GM18868 (cell line): ENCODE measurements at regions not wholly inside any gene's neighbourhood (a gene's known extent, or its start where the extent isn't known, plus 50 kb on each side); places are given as distances from the start of the nearest gene placed in this dataset.
A peak's percentile ranks its signal among the peaks of the same experiment; 100 is the strongest.

Experiments
- ATAC-seq: cut with Tn5 transposase; IDR thresholded peaks from one replicate; pipeline ENCODE4 v1.9.1; 2021; ENCODE audit warnings: mild to moderate bottlenecking, moderate library complexity; ENCODE audit not compliant: unreplicated experiment

DNA sequence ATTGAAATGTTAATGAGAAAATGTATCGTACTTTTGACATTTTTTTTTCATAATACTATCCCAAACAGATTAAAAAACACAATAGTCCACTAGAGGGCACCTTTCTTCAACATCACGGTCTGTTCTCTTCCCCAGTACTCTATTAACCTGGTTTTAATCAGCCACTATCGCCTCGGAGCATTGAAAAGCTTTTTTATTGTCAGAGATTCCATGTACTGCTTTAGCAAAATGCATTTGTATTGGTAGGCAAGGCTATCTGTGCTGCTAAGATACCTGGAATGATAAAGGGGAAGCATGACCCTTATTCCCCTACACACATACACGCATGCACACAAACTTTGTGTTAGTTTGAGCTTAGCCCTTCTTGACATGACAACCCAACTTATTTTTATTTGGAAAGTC, 160.1 kb upstream of the IL12A start:
- peak; percentile 39 for ATAC-seq

- no peak for ATAC-seq
Measured at GRCh38 chr3:159829056-159829455, 159.6 kb upstream of the IL12A start.

DNA sequence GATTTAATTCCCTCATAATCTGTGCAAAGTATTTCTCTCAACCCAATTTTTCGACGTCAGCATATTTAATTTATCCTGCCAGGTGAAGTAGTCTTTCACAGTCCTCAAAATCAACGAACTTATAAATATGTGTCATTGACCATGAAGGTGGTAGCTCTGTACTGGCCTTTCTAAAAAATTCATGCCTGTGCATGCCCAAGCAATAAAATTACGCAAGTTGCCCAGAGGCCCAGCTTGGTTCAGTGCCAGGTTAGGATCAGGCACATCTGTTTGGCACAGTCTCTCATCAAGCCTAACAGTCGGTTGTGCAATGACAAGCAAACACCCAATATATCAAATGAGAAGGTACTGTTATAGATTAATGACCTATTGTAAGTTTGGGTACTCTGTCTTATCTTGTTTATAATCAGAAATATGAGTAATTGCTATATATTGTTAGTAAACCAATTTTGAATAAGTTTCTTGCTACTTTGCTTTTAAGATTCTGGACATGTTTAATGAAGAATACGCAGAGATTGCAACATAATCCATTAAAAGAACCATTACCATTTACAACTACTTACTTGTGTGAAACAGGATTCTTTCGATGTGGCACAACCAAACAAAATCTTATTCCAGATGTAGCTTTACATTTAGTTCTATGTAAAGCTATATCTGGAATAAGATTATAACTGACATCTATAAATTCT, 159.0 kb upstream of the IL12A start:
- ATAC-seq: no peak

DNA sequence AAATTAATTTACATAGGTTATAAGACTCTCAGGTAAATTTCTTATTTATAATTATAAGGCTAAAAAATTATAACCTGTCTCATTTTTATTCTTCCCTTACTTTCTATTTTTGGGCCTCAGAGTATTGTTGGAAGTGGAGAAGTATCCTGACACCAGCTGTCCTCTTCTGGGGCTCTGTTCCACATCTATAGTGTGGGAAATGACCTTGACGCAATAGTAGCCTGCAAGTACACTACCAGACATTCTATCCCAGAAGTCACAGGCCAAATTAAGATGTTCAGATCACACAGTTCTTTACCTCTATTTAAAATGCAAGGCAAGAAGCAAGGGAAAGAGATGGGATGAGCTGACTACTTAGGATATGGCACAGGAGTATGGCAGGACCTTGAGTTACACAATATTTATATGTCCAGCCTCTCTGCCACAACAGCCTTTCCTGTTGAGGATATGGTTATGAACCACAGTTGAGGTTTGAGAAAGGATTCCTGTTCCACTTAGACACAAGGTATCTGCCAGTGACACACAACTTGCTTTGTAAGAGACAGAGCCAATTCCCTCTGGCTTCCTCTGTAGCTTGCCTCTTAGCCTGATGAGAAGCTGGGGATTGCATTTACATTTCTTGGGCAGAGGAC, 158.0 kb upstream of the IL12A start:
- ATAC-seq: no peak

GRCh38 chr3:159831466-159831865, 157.2 kb upstream of the IL12A start:
- peak; percentile 59 for ATAC-seq

DNA sequence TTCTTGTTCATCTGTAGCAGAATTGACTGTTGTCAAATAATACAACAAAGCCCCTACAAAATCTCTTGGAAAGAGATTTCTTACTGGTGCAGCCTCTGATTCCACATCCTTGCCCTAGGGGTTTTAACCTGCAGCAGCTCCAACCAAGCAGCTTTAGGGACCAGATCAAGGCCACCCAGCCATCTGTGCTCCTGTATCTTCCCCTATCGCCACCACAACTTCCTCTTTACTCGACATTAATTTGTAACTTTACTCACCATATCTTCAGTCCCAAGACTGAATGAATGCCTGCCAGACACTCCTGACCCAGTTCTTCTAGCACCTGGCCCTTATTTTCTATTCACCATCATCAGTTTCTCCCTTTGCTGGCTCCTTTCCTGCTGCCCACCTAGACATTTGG, 156.6 kb upstream of the IL12A start:
- peak; percentile 89 for ATAC-seq

DNA sequence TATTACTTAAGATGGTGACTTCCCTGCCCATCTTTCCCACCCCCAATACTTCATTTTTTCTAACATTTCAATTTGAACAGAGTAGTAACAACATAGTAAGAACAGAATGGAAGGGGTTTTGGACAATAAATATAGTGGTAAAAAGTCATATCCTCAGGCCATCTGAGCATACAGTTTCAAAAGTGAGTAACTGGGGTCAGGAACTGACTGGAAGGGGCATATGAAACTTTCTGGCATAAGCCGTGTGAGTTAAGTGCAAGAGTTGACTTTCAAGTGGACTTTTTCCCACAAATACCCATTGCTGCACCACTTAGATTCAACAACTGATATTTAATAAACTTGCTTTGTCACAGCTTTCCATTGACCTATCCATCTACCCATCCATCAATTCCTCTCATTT, 153.5 kb upstream of the IL12A start:
- ATAC-seq: no peak

DNA sequence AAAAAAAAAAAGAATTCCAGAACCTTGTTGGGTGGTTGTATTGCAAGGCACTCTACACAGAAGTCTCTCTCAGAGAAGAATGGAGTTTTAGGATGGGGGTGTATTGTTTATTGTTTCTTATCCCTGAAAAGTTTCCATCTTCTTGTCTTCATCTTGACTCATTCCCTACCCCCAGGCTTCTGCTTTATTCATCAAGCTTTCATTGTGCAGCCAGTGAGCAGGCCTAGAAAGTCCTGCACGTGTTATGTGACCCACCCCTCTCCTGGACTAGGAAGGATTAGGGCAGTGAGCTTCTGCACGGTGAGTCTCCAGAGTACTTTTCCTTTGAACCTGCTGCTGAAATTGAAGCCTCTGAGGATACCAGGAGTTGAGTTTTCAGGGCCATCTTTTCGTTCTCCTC, 150.9 kb upstream of the IL12A start:
- ATAC-seq: no peak

GRCh38 chr3:159838938-159839337, 149.7 kb upstream of the IL12A start:
- no peak for ATAC-seq

- ATAC-seq: peak; percentile 73
Measured at GRCh38 chr3:159839561-159840379, 148.9 kb upstream of the IL12A start, which contains the start of gene SCHIP1. TSS of gene SCHIP1 (plus strand) at chr3:159839861.

DNA sequence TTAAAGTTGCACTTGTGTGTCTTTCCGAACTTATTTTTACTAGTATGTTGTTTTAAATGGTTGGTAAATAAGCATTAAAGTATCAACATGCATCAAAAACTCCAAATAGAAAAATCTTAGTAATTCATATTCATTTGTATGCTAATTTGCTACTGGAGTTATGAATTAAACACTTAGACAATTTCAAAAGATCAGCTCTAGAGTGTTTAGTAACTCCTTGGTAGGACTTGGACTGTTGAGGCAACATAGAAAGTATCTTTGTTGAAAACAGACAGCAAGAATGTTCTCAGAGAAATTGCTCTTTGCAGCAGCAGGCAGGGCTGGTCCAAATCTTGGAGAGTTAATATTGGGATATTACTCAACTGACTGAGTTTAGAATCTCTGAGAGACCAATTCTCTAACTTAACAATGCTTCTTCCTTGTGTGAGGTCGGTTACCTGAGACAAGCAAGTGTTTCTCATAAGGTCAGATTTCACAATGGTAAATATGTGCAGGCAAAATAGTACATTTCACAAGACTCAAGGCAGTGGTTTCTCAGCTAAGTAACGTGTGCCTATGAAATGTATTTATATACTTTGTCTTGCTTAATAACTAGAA, 147.8 kb upstream of the IL12A start:
- no peak for ATAC-seq

DNA sequence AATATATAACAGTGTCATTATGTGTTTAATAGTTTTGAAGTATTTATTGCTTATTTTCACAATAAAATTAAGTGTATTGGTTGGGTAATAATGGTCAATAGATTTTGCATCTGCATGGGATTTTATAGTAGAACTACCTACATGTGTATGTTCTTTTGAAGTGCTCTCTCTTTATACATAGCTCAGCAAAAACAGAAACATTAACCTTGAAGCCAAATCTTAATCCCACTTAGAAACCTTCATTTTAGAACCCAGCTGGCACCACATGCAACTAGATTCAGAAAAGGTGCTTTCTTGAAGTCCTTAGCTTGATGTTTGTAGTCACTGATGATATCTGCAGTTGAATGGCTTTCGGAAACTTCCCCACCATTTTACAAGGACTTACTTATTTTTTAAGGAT, 146.9 kb upstream of the IL12A start:
- no peak for ATAC-seq

DNA sequence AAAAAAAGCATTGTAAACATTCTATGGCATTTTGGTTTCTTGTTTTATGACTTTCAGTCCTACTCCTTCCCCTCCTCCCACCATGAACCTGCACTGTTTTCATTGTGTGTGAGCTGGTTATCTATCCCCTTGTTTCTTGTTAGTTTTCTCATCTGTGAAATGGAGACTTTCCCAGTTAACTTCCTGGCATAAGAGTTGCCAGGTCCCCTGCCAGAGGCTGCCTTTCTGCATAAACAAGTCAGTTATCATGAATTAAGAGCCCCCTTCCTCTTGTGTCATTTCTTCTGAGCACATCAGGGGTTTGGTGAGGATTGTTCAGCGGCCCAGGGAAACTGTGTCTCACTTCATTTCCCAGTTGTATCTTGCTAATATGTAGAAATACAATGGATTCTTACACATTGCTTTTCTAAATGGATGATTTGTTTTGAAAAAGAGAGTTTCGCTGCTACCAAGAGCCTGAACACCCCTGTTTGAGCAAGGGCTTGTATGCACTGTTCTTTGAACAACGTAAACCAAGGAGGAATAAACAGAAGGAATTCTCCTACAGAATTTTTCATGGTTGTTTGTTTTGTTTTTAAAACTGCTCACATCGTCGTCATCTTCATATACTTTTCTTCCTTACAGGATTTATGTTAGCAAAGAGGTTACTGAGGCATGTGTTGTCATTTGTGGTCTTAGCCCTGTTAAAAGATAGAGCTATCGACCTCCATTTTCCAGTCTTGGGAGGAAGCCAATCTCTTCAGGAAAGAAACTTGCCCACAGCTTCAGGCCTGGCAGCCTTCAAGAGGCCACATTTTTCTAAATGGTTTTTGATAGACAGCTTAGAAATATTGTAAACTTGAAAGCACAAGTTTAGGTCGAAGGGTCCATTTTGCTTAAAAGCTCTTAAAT, 144.6 kb upstream of the IL12A start:
- ATAC-seq: no peak

- ATAC-seq: peak; percentile 21
Measured at GRCh38 chr3:159844801-159845261, 143.8 kb upstream of the IL12A start.

DNA sequence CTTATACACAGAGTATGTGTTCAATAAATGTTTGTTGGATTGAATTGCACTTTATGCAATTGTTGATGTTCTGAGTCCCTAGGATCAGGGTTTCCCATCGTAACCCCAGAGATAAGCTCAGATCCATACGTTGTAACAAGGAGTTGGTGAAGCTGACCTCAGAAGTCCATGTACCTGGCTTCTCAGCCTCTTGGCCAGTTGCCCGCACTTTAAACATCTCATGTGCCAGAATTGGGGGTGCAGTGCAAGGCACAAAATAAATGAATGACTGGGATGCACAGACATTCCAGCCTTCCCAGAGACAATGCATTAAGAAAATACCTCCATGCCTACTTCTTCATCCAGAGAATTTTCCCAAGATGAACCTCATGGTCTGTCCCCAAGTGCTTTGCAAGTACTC, 142.9 kb upstream of the IL12A start:
- ATAC-seq: no peak

DNA sequence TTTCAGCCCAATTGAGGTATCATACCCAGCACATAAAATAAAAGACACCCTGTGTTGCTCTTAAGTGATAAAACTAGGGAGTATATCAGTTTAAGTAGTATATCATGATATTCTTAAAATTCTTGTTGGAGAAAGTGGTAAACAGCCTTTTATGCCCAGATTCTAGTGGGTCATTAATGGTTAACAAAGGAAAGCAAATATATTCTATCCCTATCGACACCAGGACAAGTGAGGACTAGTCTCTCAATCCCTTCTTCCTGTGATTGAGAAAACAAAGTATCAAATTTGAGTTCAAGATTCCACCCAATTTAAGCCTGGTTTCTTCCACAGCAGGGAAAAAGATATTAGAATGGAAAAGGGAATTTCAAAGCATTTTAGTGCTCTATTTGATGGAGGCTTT, 142.4 kb upstream of the IL12A start:
- no peak for ATAC-seq

GRCh38 chr3:159848348-159849118, 140.1 kb upstream of the IL12A start:
- ATAC-seq: no peak

GRCh38 chr3:159850481-159850880, 138.2 kb upstream of the IL12A start:
- ATAC-seq: no peak

GRCh38 chr3:159852266-159852665, 136.4 kb upstream of the IL12A start:
- ATAC-seq: no peak
